ENCODE measurements at regions not wholly inside any gene's neighbourhood (a gene's known extent, or its start where the extent isn't known, plus 50 kb on each side); places are given as distances from the start of the nearest gene placed in this dataset.

DNA sequence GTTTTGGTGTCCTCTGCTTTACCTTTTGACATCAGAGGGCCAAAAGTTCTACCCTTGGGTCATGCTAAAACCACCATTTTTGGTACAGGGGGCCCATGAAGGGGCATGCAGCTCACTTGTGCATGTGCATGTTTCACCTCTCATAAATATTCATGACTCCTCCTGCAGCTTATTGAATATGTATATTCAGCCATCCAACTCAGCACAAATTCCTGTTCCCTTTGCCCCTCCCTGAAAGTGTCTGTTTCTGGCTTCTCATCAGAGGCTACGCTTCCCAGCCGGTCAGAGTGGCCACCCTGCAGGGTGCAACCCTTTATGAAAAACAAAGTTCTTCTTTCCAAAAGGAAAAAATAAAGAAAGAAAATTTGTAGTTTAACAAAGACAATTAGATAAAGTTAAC, 82.3 kb upstream of the UQCRFS1 start:
- Histone ChIP-seq H3K9me3 (ENCODE audit: control insufficient read depth in 1 of 2, insufficient read depth in 1 of 2, low read depth in 1 of 2, low read length in 2 of 2) (no peaks in the 10 kb centered on the region), H3K36me3 (ENCODE audit: control insufficient read depth in 1 of 2, insufficient read depth in 2 of 2, low read length in 2 of 2) (no peaks in the 10 kb centered on the region), H3K9ac (ENCODE audit: low read length) (no peak overlapping the region), H3K4me3 (replicated peaks in 1 of 2; ENCODE audit: low read depth in 1 of 2, low read length in 2 of 2) (no peak overlapping the region), H3K27ac (ENCODE audit: low read depth, low read length) (no peak overlapping the region), H2AFZ (ENCODE audit: low read depth, low read length, poor library complexity, severe bottlenecking) (no peak overlapping the region), H3K4me1 (ENCODE audit: control insufficient read depth in 1 of 2, insufficient read depth in 2 of 2, low read length in 2 of 2) (no peaks in the 10 kb centered on the region), H4K20me1 (ENCODE audit: insufficient read depth) (no peaks in the 10 kb centered on the region), H3K9me2 (ENCODE audit: insufficient read depth) (no peaks in the 10 kb centered on the region), H3K27me3 (ENCODE audit: insufficient read depth, low read length) (peaks cover 23% of the 10 kb centered on the region), H3K79me2 (ENCODE audit: insufficient read depth, low read length) (no peaks in the 10 kb centered on the region), H3K4me2 (ENCODE audit: low read length) (no peak overlapping the region)
- intact Hi-C loops (cut with micrococcal nuclease): no loop called here
- DNase-seq (ENCODE audit: low read depth, low spot score): no peak
- ChIA-PET RAD21 (ENCODE audit: low non-redundant PET in 1 of 2, low total read pairs in 2 of 2, uncharacterized antibody in 2 of 2, unreplicated experiment in 2 of 2) (no interaction called here), CTCF (no interaction called here), POLR2A (no interaction called here)
- no peak for ATAC-seq
- no TSS peak for BruUV-seq (replicated peaks)
- TF ChIP-seq JUND (IDR thresholded peaks at IDR 0.05) (no peak), POLR2A (IDR thresholded peaks at IDR 0.05; ENCODE audit: borderline replicate concordance, extremely low read depth, insufficient read depth, insufficient read length) (no peak), EGR1 (IDR thresholded peaks at IDR 0.05; ENCODE audit: low read depth) (no peak), CBX3 (IDR thresholded peaks at IDR 0.05; ENCODE audit: low read depth) (no peak), SIN3A (IDR thresholded peaks at IDR 0.05; ENCODE audit: low read depth) (no peak), ELF1 (IDR thresholded peaks at IDR 0.05; ENCODE audit: borderline replicate concordance, low read depth) (no peak), CEBPB (IDR thresholded peaks at IDR 0.05; ENCODE audit: low read depth) (no peak), FOSL1 (IDR thresholded peaks at IDR 0.05; ENCODE audit: low read depth) (no peak), TCF7L2 (IDR thresholded peaks at IDR 0.05; ENCODE audit: borderline replicate concordance, extremely low read depth, insufficient read depth, insufficient read length) (no peak), EZH2phosphoT487 (IDR thresholded peaks at IDR 0.05; ENCODE audit: borderline replicate concordance) (no peak), ZFX (IDR thresholded peaks at IDR 0.05) (no peak), EZH2 (IDR thresholded peaks at IDR 0.05) (no peak), SP1 (IDR thresholded peaks at IDR 0.05; ENCODE audit: low read depth) (no peak), ZNF274 (IDR thresholded peaks at IDR 0.05; ENCODE audit: low read depth, low read length) (no peak), POLR2AphosphoS5 (IDR thresholded peaks at IDR 0.05; ENCODE audit: low read depth, low read length) (no peak)
- TF ChIP-seq, protein P1, sequence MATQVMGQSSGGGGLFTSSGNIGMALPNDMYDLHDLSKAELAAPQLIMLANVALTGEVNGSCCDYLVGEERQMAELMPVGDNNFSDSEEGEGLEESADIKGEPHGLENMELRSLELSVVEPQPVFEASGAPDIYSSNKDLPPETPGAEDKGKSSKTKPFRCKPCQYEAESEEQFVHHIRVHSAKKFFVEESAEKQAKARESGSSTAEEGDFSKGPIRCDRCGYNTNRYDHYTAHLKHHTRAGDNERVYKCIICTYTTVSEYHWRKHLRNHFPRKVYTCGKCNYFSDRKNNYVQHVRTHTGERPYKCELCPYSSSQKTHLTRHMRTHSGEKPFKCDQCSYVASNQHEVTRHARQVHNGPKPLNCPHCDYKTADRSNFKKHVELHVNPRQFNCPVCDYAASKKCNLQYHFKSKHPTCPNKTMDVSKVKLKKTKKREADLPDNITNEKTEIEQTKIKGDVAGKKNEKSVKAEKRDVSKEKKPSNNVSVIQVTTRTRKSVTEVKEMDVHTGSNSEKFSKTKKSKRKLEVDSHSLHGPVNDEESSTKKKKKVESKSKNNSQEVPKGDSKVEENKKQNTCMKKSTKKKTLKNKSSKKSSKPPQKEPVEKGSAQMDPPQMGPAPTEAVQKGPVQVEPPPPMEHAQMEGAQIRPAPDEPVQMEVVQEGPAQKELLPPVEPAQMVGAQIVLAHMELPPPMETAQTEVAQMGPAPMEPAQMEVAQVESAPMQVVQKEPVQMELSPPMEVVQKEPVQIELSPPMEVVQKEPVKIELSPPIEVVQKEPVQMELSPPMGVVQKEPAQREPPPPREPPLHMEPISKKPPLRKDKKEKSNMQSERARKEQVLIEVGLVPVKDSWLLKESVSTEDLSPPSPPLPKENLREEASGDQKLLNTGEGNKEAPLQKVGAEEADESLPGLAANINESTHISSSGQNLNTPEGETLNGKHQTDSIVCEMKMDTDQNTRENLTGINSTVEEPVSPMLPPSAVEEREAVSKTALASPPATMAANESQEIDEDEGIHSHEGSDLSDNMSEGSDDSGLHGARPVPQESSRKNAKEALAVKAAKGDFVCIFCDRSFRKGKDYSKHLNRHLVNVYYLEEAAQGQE (IDR thresholded peaks at IDR 0.05; ENCODE audit: low read depth): no peak
- TF ChIP-seq, protein P2, sequence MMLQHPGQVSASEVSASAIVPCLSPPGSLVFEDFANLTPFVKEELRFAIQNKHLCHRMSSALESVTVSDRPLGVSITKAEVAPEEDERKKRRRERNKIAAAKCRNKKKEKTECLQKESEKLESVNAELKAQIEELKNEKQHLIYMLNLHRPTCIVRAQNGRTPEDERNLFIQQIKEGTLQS (IDR thresholded peaks at IDR 0.05): no peak
- TF ChIP-seq, protein P3, sequence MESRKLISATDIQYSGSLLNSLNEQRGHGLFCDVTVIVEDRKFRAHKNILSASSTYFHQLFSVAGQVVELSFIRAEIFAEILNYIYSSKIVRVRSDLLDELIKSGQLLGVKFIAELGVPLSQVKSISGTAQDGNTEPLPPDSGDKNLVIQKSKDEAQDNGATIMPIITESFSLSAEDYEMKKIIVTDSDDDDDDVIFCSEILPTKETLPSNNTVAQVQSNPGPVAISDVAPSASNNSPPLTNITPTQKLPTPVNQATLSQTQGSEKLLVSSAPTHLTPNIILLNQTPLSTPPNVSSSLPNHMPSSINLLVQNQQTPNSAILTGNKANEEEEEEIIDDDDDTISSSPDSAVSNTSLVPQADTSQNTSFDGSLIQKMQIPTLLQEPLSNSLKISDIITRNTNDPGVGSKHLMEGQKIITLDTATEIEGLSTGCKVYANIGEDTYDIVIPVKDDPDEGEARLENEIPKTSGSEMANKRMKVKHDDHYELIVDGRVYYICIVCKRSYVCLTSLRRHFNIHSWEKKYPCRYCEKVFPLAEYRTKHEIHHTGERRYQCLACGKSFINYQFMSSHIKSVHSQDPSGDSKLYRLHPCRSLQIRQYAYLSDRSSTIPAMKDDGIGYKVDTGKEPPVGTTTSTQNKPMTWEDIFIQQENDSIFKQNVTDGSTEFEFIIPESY (IDR thresholded peaks at IDR 0.05; ENCODE audit: extremely low read depth, insufficient replicate concordance, low read length): no peak
